ENCODE measurements at regions not wholly inside any gene's neighbourhood (a gene's known extent, or its start where the extent isn't known, plus 50 kb on each side); places are given as distances from the start of the nearest gene placed in this dataset.

DNA sequence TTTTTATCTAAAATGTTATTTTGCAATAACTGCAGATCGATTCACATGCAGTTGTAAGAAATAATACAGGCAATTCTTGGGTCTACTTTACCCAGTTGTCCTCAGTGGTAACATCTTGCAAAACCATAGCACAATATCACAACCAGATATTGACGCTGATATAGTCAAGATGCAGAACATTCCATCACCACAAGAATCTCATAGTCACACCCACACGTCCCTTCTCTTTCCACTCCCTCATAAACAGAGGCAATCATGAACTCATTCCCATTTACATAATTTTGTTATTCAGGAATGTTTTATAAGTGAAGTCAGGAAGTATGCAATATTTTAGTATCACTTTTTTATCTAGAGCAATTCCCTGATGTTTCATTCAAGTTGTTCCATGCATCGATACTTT lies 797.5 kb upstream of the RAB6C start:
- DNase-seq (ENCODE audit: low read depth, low spot score) (no peak), FAIRE-seq (no peak)
- intact Hi-C loops (cut with micrococcal nuclease) (no loop called here), dilution Hi-C loops (cut with MboI; ENCODE audit: extremely low pct_ligation_motif_present, low sequenced_read_pairs) (no loop called here)
- Histone ChIP-seq H2AFZ (ENCODE audit: low read depth, low read length) (no peak overlapping the region), H3K27me3 (ENCODE audit: control insufficient read depth in 2 of 2, insufficient read depth in 2 of 2, low read length in 2 of 2) (no peaks in the 10 kb centered on the region), H3K36me3 (ENCODE audit: control insufficient read depth in 2 of 2, extremely low read depth in 1 of 2, insufficient read depth in 2 of 2, low read length in 2 of 2) (no peaks in the 10 kb centered on the region), H3K9me3 (replicated peaks; ENCODE audit: control insufficient read depth, insufficient read depth, low read length) (peaks cover 2% of the 10 kb centered on the region), H3K79me2 (ENCODE audit: control insufficient read depth, insufficient read depth, low read length) (no peaks in the 10 kb centered on the region), H3K4me3 (replicated peaks in 1 of 3; ENCODE audit: insufficient read depth in 1 of 3, low read depth in 1 of 3, low read length in 3 of 3) (no peak overlapping the region), H3K9me1 (replicated peaks; ENCODE audit: control insufficient read depth, extremely low read depth, insufficient read depth, low read length) (no peaks in the 10 kb centered on the region), H3K4me2 (ENCODE audit: insufficient read depth, low read length) (no peak overlapping the region), H3K9ac (replicated peaks; ENCODE audit: extremely low read depth, insufficient read depth, low read length) (no peak overlapping the region), H3K4me1 (ENCODE audit: control insufficient read depth, extremely low read depth, insufficient read depth, low read length) (no peaks in the 10 kb centered on the region), H4K20me1 (replicated peaks; ENCODE audit: control insufficient read depth, extremely low read depth, insufficient read depth, low read length) (no peaks in the 10 kb centered on the region), H3K27ac (ENCODE audit: insufficient read depth, low read depth, low read length) (no peak overlapping the region)
- POLR2A ChIA-PET = no interaction called here
- CTCF ChIA-PET = no interaction called here
- BruUV-seq (replicated peaks) = no TSS peak
- no peak for TF ChIP-seq POLR2AphosphoS5 (IDR thresholded peaks at IDR 0.05; ENCODE audit: insufficient read depth, low read depth, low read length)
- no peak for TF ChIP-seq GATA2 (IDR thresholded peaks at IDR 0.05; ENCODE audit: insufficient read depth, insufficient read length, low read depth, low read length)
- TF ChIP-seq MAX (IDR thresholded peaks at IDR 0.05; ENCODE audit: insufficient read depth, insufficient read length) = no peak
- TF ChIP-seq CTCF (IDR thresholded peaks at IDR 0.05; ENCODE audit: extremely low read depth in 1 of 2, insufficient read depth in 1 of 2, low read depth in 1 of 2, low read length in 2 of 2) = no peak
- TF ChIP-seq EZH2 (IDR thresholded peaks at IDR 0.05; ENCODE audit: borderline replicate concordance, low read depth, low read length, severe bottlenecking) = no peak
- no peak for TF ChIP-seq MYC (IDR thresholded peaks at IDR 0.05; ENCODE audit: low read depth, low read length)
- TF ChIP-seq POLR2A (IDR thresholded peaks at IDR 0.05; ENCODE audit: low read depth, low read length) = no peak
- TF ChIP-seq FOS (IDR thresholded peaks at IDR 0.05; ENCODE audit: borderline replicate concordance, insufficient read depth, low read length) = no peak
- no peak for TF ChIP-seq JUN (IDR thresholded peaks at IDR 0.05; ENCODE audit: borderline replicate concordance, insufficient read depth, insufficient read length, low read depth)
